GM23248 (cell line): ENCODE measurements at regions not wholly inside any gene's neighbourhood (a gene's known extent, or its start where the extent isn't known, plus 50 kb on each side); places are given as distances from the start of the nearest gene placed in this dataset.

Source experiments
- DNase-seq: peaks from one replicate; pipeline ENCODE4 v3.0.0-alpha.2; 2015
- H2AFZ ChIP-seq: fragments of 200-600 bp; sonication (generic); 2 replicates; pipeline ENCODE4 v1.6.1; 2016; ENCODE audit warnings: antibody characterized with exemption
- H3F3A ChIP-seq: fragments of 200-600 bp; sonication (generic); 2 replicates; pipeline ENCODE4 v1.6.1; 2016; ENCODE audit warnings: mild to moderate bottlenecking, antibody characterized with exemption, mixed run types; ENCODE audit not compliant: insufficient read depth
- H3K27ac ChIP-seq: fragments of 200-600 bp; sonication (generic); 2 replicates; pipeline ENCODE4 v1.5.1; 2016; ENCODE audit warnings: mild to moderate bottlenecking
- H3K27me3 ChIP-seq: fragments of 200-600 bp; sonication (generic); replicated peaks from 2 replicates; pipeline ENCODE4 v1.6.1; 2016; ENCODE audit warnings: mild to moderate bottlenecking; ENCODE audit not compliant: insufficient read depth
- H3K36me3 ChIP-seq: fragments of 200-600 bp; sonication (generic); 2 replicates; pipeline ENCODE4 v1.6.1; 2016; ENCODE audit warnings: low read depth, mild to moderate bottlenecking
- H3K4me1 ChIP-seq: fragments of 200-600 bp; sonication (generic); 2 replicates; pipeline ENCODE4 v1.6.1; 2016; ENCODE audit warnings: mild to moderate bottlenecking; ENCODE audit not compliant: insufficient read depth
- H3K4me2 ChIP-seq: fragments of 200-600 bp; sonication (generic); one replicate; pipeline ENCODE4 v1.6.1; 2016; ENCODE audit warnings: mild to moderate bottlenecking; ENCODE audit not compliant: unreplicated experiment
- H3K4me3 ChIP-seq: fragments of 200-600 bp; sonication (generic); 2 replicates; pipeline ENCODE4 v1.5.1; 2016; ENCODE audit warnings: mild to moderate bottlenecking
- H3K79me2 ChIP-seq: fragments of 200-600 bp; sonication (generic); 2 replicates; pipeline ENCODE4 v1.6.1; 2016; ENCODE audit warnings: mild to moderate bottlenecking; ENCODE audit not compliant: insufficient read depth
- H3K9ac ChIP-seq: fragments of 200-600 bp; sonication (generic); 2 replicates; pipeline ENCODE4 v1.6.1; 2016; ENCODE audit warnings: mild to moderate bottlenecking
- H3K9me2 ChIP-seq: fragments of 200-600 bp; sonication (generic); 2 replicates; pipeline ENCODE4 v1.6.1; 2016; ENCODE audit warnings: mixed run types, mild to moderate bottlenecking, moderate library complexity; ENCODE audit not compliant: insufficient read depth
- H3K9me3 ChIP-seq: fragments of 200-600 bp; sonication (generic); one replicate; pipeline ENCODE4 v1.6.1; 2017; ENCODE audit warnings: low read depth
- H4K20me1 ChIP-seq: fragments of 200-600 bp; sonication (generic); 2 replicates; pipeline ENCODE4 v1.6.0; 2016; ENCODE audit not compliant: insufficient read depth
- EZH2 ChIP-seq: fragments of 200-600 bp; sonication (generic); IDR thresholded peaks from 2 replicates; pipeline ENCODE4 v1.6.1; 2018; ENCODE audit warnings: antibody characterized with exemption, mild to moderate bottlenecking; ENCODE audit not compliant: insufficient read depth, poor library complexity, severe bottlenecking
- EZH2phosphoT487 ChIP-seq: fragments of 200-600 bp; sonication (generic); IDR thresholded peaks from 2 replicates; pipeline ENCODE4 v1.6.1; 2018; ENCODE audit warnings: antibody characterized with exemption, moderate library complexity, mild to moderate bottlenecking, low read depth; ENCODE audit not compliant: insufficient read depth
- WGBS, 2 experiments: methylation state at CpG; one replicate each; pipeline ENCODE4 v1.1.6; 2015 to 2017; ENCODE audit warnings: low lambda C conversion rate in 2 of 2, low coverage in 1 of 2; ENCODE audit errors: missing lambda C conversion rate in 2 of 2; 5-methylcytosine and 5-hydroxymethylcytosine counted together
- in situ Hi-C: fragments of 300-500 bp; cut with MboI; formaldehyde crosslinking; loops from 2 replicates; pipeline ENCODE4 v1.15.0; 2020

GRCh38 chr11:101686514-101686913, 102.7 kb upstream of the TRPC6 start:
- peak; percentile 14 for DNase-seq
- TF ChIP-seq EZH2, result no peak
- TF ChIP-seq EZH2phosphoT487, result no peak
- Histone ChIP-seq H3K4me1 (no peaks in the 10 kb centered on the region), H2AFZ (no peak overlapping the region), H3K36me3 (no peaks in the 10 kb centered on the region), H3K4me3 (no peak overlapping the region), H4K20me1 (no peaks in the 10 kb centered on the region), H3K79me2 (no peaks in the 10 kb centered on the region), H3K9me3 (no peaks in the 10 kb centered on the region), H3F3A (no peaks in the 10 kb centered on the region), H3K27ac (no peak overlapping the region), H3K9ac (no peak overlapping the region), H3K9me2 (no peaks in the 10 kb centered on the region), H3K27me3 (no peaks in the 10 kb centered on the region), H3K4me2 (no peak overlapping the region)
- in situ Hi-C loops, result no loop called here
- 30 to 45% methylated on average over 2 of the region's 2 CpGs for WGBS, 2 experiments

GRCh38 chr11:101668236-101668635, 84.4 kb upstream of the TRPC6 start:
- Histone ChIP-seq H3F3A (no peaks in the 10 kb centered on the region), H3K4me2 (no peak overlapping the region), H3K9ac (no peak overlapping the region), H3K9me3 (no peaks in the 10 kb centered on the region), H4K20me1 (no peaks in the 10 kb centered on the region), H3K27ac (no peak overlapping the region), H3K36me3 (no peaks in the 10 kb centered on the region), H2AFZ (no peak overlapping the region), H3K4me3 (no peak overlapping the region), H3K9me2 (no peaks in the 10 kb centered on the region), H3K27me3 (no peaks in the 10 kb centered on the region), H3K79me2 (no peaks in the 10 kb centered on the region), H3K4me1 (no peaks in the 10 kb centered on the region)
- in situ Hi-C loops, result no loop called here
- DNase-seq, result no peak
- 3 to 6% methylated on average over 2 of the region's 2 CpGs for WGBS, 2 experiments
- no peak for TF ChIP-seq EZH2
- TF ChIP-seq EZH2phosphoT487, result no peak

- in situ Hi-C loops, result no loop called here
Measured at GRCh38 chr11:101666916-101667315, 83.1 kb upstream of the TRPC6 start.

GRCh38 chr11:101661559-101661958, 77.8 kb upstream of the TRPC6 start:
- Histone ChIP-seq H3K4me1 (no peaks in the 10 kb centered on the region), H2AFZ (no peak overlapping the region), H3K9me3 (no peaks in the 10 kb centered on the region), H3K4me2 (no peak overlapping the region), H3K9ac (no peak overlapping the region), H3F3A (no peaks in the 10 kb centered on the region), H3K36me3 (no peaks in the 10 kb centered on the region), H3K4me3 (no peak overlapping the region), H3K9me2 (no peaks in the 10 kb centered on the region), H3K27ac (no peak overlapping the region), H4K20me1 (no peaks in the 10 kb centered on the region), H3K27me3 (no peaks in the 10 kb centered on the region), H3K79me2 (no peaks in the 10 kb centered on the region)
- 71 to 77% methylated on average over 1 of the region's 1 CpG for WGBS, 2 experiments
- in situ Hi-C loops, result no loop called here
- no peak for DNase-seq
- no peak for TF ChIP-seq EZH2phosphoT487
- TF ChIP-seq EZH2, result no peak

More at GRCh38 chr11:101666916-101667315, 83.1 kb upstream of the TRPC6 start:
- Histone ChIP-seq H3K4me3 (no peak overlapping the region), H3K9ac (no peak overlapping the region), H3K27ac (no peak overlapping the region), H3K9me2 (no peaks in the 10 kb centered on the region), H3K27me3 (no peaks in the 10 kb centered on the region), H3K4me2 (no peak overlapping the region), H4K20me1 (no peaks in the 10 kb centered on the region), H3K4me1 (no peaks in the 10 kb centered on the region), H3F3A (no peaks in the 10 kb centered on the region), H3K79me2 (no peaks in the 10 kb centered on the region), H3K36me3 (no peaks in the 10 kb centered on the region), H2AFZ (no peak overlapping the region), H3K9me3 (no peaks in the 10 kb centered on the region)
- WGBS, 2 experiments, result 34 to 36% methylated on average over 3 of the region's 3 CpGs
- no peak for DNase-seq
- no peak for TF ChIP-seq EZH2
- TF ChIP-seq EZH2phosphoT487, result no peak
